ENCODE measurements at regions not wholly inside any gene's neighbourhood (a gene's known extent, or its start where the extent isn't known, plus 50 kb on each side); places are given as distances from the start of the nearest gene placed in this dataset.

GRCh38 chr1:38296047-38296446, 249.5 kb upstream of the POU3F1 start:
- Mint-ChIP-seq H3K36me3 (ENCODE audit: insufficient read depth, unreplicated experiment) (no peaks in the 10 kb centered on the region), H3K4me3 (ENCODE audit: unreplicated experiment) (no peak overlapping the region), H3K4me1 (ENCODE audit: insufficient read depth, unreplicated experiment) (no peaks in the 10 kb centered on the region), H3K27me3 (ENCODE audit: insufficient read depth, unreplicated experiment) (peaks cover 58% of the 10 kb centered on the region), H3K27ac (ENCODE audit: low read depth, unreplicated experiment) (no peak overlapping the region), H3K9me3 (ENCODE audit: unreplicated experiment) (no peaks in the 10 kb centered on the region)
- no peak for TF ChIP-seq CTCF (IDR thresholded peaks at IDR 0.05; ENCODE audit: unreplicated experiment)
- BruUV-seq (replicated peaks): no TSS peak
- ChIA-PET CTCF (interaction anchor here (0.6 kb wide), 1 partner anchor 337 kb away, joined by 3 read pairs; no protein-coding TSS in a partner anchor), POLR2A (no interaction called here)
- DNase-seq (ENCODE audit: unreplicated experiment): no peak
- intact Hi-C loops (cut with micrococcal nuclease): no loop called here

- intact Hi-C loops (cut with micrococcal nuclease): no loop called here
- H3K27me3 Mint-ChIP-seq (ENCODE audit: insufficient read depth, unreplicated experiment): peaks cover 63% of the 10 kb centered on the region
- H3K4me1 Mint-ChIP-seq (ENCODE audit: insufficient read depth, unreplicated experiment): no peaks in the 10 kb centered on the region
- BruUV-seq (replicated peaks): no TSS peak
- ChIA-PET CTCF (no interaction called here), POLR2A (no interaction called here)
- DNase-seq (ENCODE audit: unreplicated experiment): no peak
- H3K4me3 Mint-ChIP-seq (ENCODE audit: unreplicated experiment): no peak overlapping the region
- no peaks in the 10 kb centered on the region for H3K36me3 Mint-ChIP-seq (ENCODE audit: insufficient read depth, unreplicated experiment)
- TF ChIP-seq CTCF (IDR thresholded peaks at IDR 0.05; ENCODE audit: unreplicated experiment): no peak
- no peaks in the 10 kb centered on the region for H3K9me3 Mint-ChIP-seq (ENCODE audit: unreplicated experiment)
- H3K27ac Mint-ChIP-seq (ENCODE audit: low read depth, unreplicated experiment): no peak overlapping the region
These were observed 247.0 kb upstream of the POU3F1 start for GRCh38 chr1:38293567-38293966.

GRCh38 chr1:38292969-38293368, 246.4 kb upstream of the POU3F1 start:
- intact Hi-C loops (cut with micrococcal nuclease): no loop called here
- H3K4me1 Mint-ChIP-seq (ENCODE audit: insufficient read depth, unreplicated experiment): no peaks in the 10 kb centered on the region
- no peaks in the 10 kb centered on the region for H3K36me3 Mint-ChIP-seq (ENCODE audit: insufficient read depth, unreplicated experiment)
- POLR2A ChIA-PET: no interaction called here
- H3K27ac Mint-ChIP-seq (ENCODE audit: low read depth, unreplicated experiment): no peak overlapping the region
- no peak for DNase-seq (ENCODE audit: unreplicated experiment)
- CTCF ChIA-PET: no interaction called here
- no TSS peak for BruUV-seq (replicated peaks)
- H3K9me3 Mint-ChIP-seq (ENCODE audit: unreplicated experiment): no peaks in the 10 kb centered on the region
- no peak for TF ChIP-seq CTCF (IDR thresholded peaks at IDR 0.05; ENCODE audit: unreplicated experiment)
- peaks cover 57% of the 10 kb centered on the region for H3K27me3 Mint-ChIP-seq (ENCODE audit: insufficient read depth, unreplicated experiment)
- no peak overlapping the region for H3K4me3 Mint-ChIP-seq (ENCODE audit: unreplicated experiment)

GRCh38 chr1:38291906-38292521, 245.4 kb upstream of the POU3F1 start:
- no peak overlapping the region for H3K27ac Mint-ChIP-seq (ENCODE audit: low read depth, unreplicated experiment)
- H3K36me3 Mint-ChIP-seq (ENCODE audit: insufficient read depth, unreplicated experiment): no peaks in the 10 kb centered on the region
- BruUV-seq (replicated peaks): no TSS peak
- H3K4me3 Mint-ChIP-seq (ENCODE audit: unreplicated experiment): no peak overlapping the region
- no peak for TF ChIP-seq CTCF (IDR thresholded peaks at IDR 0.05; ENCODE audit: unreplicated experiment)
- ChIA-PET POLR2A (interaction anchor here (0.7 kb wide), 1 partner anchor 736 kb away, joined by 3 read pairs; no protein-coding TSS in a partner anchor), CTCF (interaction anchor here (0.7 kb wide), 2 partner anchors 140 to 1797 kb away, joined by 3 to 5 read pairs; no protein-coding TSS in a partner anchor)
- no peak for DNase-seq (ENCODE audit: unreplicated experiment)
- H3K27me3 Mint-ChIP-seq (ENCODE audit: insufficient read depth, unreplicated experiment): peaks cover 51% of the 10 kb centered on the region
- H3K9me3 Mint-ChIP-seq (ENCODE audit: unreplicated experiment): no peaks in the 10 kb centered on the region
- H3K4me1 Mint-ChIP-seq (ENCODE audit: insufficient read depth, unreplicated experiment): no peaks in the 10 kb centered on the region
- intact Hi-C loops (cut with micrococcal nuclease): no loop called here
